ENCODE measurements at regions not wholly inside any gene's neighbourhood (a gene's known extent, or its start where the extent isn't known, plus 50 kb on each side); places are given as distances from the start of the nearest gene placed in this dataset.
A peak's percentile ranks its signal among the peaks of the same experiment; 100 is the strongest.

- TF ChIP-seq ZNF646 (CRISPR knock-in tag; IDR thresholded peaks at IDR 0.05) (no peak), KDM6A (CRISPR knock-in tag; IDR thresholded peaks at IDR 0.05; ENCODE audit: low read depth) (peak; percentile 17; the same call in 1 of the 2 replicates), NR2F6 (IDR thresholded peaks at IDR 0.05) (no peak), NR2F6 (CRISPR knock-in tag; IDR thresholded peaks at IDR 0.05) (peak; percentile 18; the same call in 1 of the 2 replicates), IKZF1 (IDR thresholded peaks at IDR 0.05) (no peak), ZNF430 (CRISPR knock-in tag; IDR thresholded peaks at IDR 0.05) (no peak), ZNF703 (CRISPR knock-in tag; IDR thresholded peaks at IDR 0.05; ENCODE audit: borderline replicate concordance) (no peak), STAT5B (CRISPR knock-in tag; IDR thresholded peaks at IDR 0.05) (no peak), ZNF343 (CRISPR knock-in tag; IDR thresholded peaks at IDR 0.05) (no peak), ZFP1 (CRISPR knock-in tag; IDR thresholded peaks at IDR 0.05) (no peak), PRPF4 (IDR thresholded peaks at IDR 0.05; ENCODE audit: low read depth, low read length, poor library complexity, severe bottlenecking) (no peak), DZIP1 (CRISPR knock-in tag; IDR thresholded peaks at IDR 0.05) (no peak), ZNF687 (CRISPR knock-in tag; IDR thresholded peaks at IDR 0.05) (0 out of 2 replicates have a peak, but pooled peaks have one; percentile 34), SMAD3 (CRISPR knock-in tag; IDR thresholded peaks at IDR 0.05) (no peak), SMYD3 (CRISPR knock-in tag; IDR thresholded peaks at IDR 0.05) (no peak), ZBTB42 (CRISPR knock-in tag; IDR thresholded peaks at IDR 0.05) (peak; percentile 92), ZNF580 (CRISPR knock-in tag; IDR thresholded peaks at IDR 0.05; ENCODE audit: borderline replicate concordance, low read depth) (no peak)
- TF ChIP-seq, protein P1, sequence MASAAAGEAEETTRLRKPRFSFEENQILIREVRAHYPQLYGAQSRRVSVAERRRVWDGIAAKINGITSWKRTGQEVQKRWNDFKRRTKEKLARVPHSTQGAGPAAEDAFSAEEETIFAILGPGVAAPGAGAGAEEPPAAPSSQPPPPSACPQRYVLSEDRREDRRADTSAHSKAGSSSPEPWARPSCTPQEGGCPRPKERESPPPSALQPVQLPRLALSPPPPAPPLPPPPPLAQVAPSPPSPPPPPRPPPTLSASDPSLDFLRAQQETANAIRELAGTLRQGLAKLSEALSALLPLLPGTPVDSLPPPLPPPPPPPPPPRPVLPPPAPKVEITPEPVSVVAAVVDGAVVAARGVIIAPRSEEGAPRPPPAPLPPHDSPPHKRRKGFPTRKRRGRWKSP (CRISPR knock-in tag; IDR thresholded peaks at IDR 0.05), result no peak
Measured at GRCh38 chr3:197422506-197422905, 124.1 kb upstream of the DLG1 start (continued).

All from HepG2 (cell line).